ACC112 (cell line): ENCODE measurements at regions not wholly inside any gene's neighbourhood (a gene's known extent, or its start where the extent isn't known, plus 50 kb on each side); places are given as distances from the start of the nearest gene placed in this dataset.
"Not testable (repeated sequence)": the region's sequence is repeated elsewhere in the genome, so short reads cannot be mapped to it uniquely, and the experiment has no call there.

ENCODE experiments used
- H2AFZ ChIP-seq: fragments of 200-600 bp; sonication (generic); one replicate; pipeline ENCODE4 v1.6.0; 2017; ENCODE audit warnings: antibody characterized with exemption, low read length; ENCODE audit not compliant: unreplicated experiment
- H3K27ac ChIP-seq: fragments of 200-600 bp; sonication (generic); 2 replicates; pipeline ENCODE4 v1.5.1; 2014; ENCODE audit warnings: low read depth, mild to moderate bottlenecking, antibody characterized with exemption, low read length, moderate library complexity
- H3K27me3 ChIP-seq: fragments of 200-600 bp; sonication (generic); 2 replicates; pipeline ENCODE4 v1.6.1; 2014; ENCODE audit warnings: mild to moderate bottlenecking, antibody characterized with exemption, low read length, moderate library complexity, mixed read lengths; ENCODE audit not compliant: insufficient read depth
- H3K36me3 ChIP-seq: fragments of 200-600 bp; sonication (generic); 2 replicates; pipeline ENCODE4 v1.6.1; 2016; ENCODE audit warnings: mild to moderate bottlenecking, antibody characterized with exemption, low read length, moderate library complexity, mixed read lengths; ENCODE audit not compliant: insufficient read depth
- H3K4me1 ChIP-seq: fragments of 200-600 bp; sonication (generic); one replicate; pipeline ENCODE4 v1.6.1; 2016; ENCODE audit warnings: low read length, mixed read lengths; ENCODE audit not compliant: insufficient read depth, unreplicated experiment, control insufficient read depth
- H3K4me3 ChIP-seq: fragments of 200-600 bp; sonication (generic); 2 replicates; pipeline ENCODE4 v1.5.1; 2014; ENCODE audit warnings: mild to moderate bottlenecking, low read depth, low read length
- H3K79me2 ChIP-seq: fragments of 200-600 bp; sonication (generic); one replicate; pipeline ENCODE4 v1.6.0; 2016; ENCODE audit warnings: low read length; ENCODE audit not compliant: control insufficient read depth, unreplicated experiment, insufficient read depth

- no peaks in the 10 kb centered on the region for H3K27me3 ChIP-seq
- no peak overlapping the region for H2AFZ ChIP-seq
- no peaks in the 10 kb centered on the region for H3K36me3 ChIP-seq
- no peak overlapping the region for H3K4me3 ChIP-seq
- H3K27ac ChIP-seq = no peak overlapping the region
- H3K79me2 ChIP-seq = no peaks in the 10 kb centered on the region
- H3K4me1 ChIP-seq = no peaks in the 10 kb centered on the region
Observed at GRCh38 chr4:9703391-9703790, 78.0 kb upstream of the DRD5 start.

GRCh38 chr4:9704126-9704525 lies 77.3 kb upstream of the DRD5 start:
- not testable (repeated sequence) for H3K4me1 ChIP-seq

GRCh38 chr4:9704551-9705332 lies 76.7 kb upstream of the DRD5 start:
- no peak overlapping the region for H3K4me3 ChIP-seq
- no peaks in the 10 kb centered on the region for H3K27me3 ChIP-seq
- H3K79me2 ChIP-seq = no peaks in the 10 kb centered on the region
- no peak overlapping the region for H2AFZ ChIP-seq
- no peaks in the 10 kb centered on the region for H3K36me3 ChIP-seq
- no peak overlapping the region for H3K27ac ChIP-seq
- no peaks in the 10 kb centered on the region for H3K4me1 ChIP-seq

More at GRCh38 chr4:9704126-9704525, 77.3 kb upstream of the DRD5 start:
- H3K4me3 ChIP-seq, H3K79me2 ChIP-seq, H3K27me3 ChIP-seq, H3K27ac ChIP-seq, H2AFZ ChIP-seq, H3K36me3 ChIP-seq: not testable (repeated sequence)

- H3K27ac ChIP-seq, H3K4me1 ChIP-seq, H2AFZ ChIP-seq, H3K36me3 ChIP-seq, H3K79me2 ChIP-seq, H3K27me3 ChIP-seq, H3K4me3 ChIP-seq: not testable (repeated sequence)
Observed at GRCh38 chr4:9707281-9707680, 74.2 kb upstream of the DRD5 start.

GRCh38 chr4:9707936-9708335 lies 73.5 kb upstream of the DRD5 start:
- not testable (repeated sequence) for H3K4me1 ChIP-seq

GRCh38 chr4:9709724-9710123 lies 71.7 kb upstream of the DRD5 start:
- no peak overlapping the region for H3K27ac ChIP-seq
- H3K4me3 ChIP-seq = no peak overlapping the region
- H3K27me3 ChIP-seq = no peaks in the 10 kb centered on the region
- no peaks in the 10 kb centered on the region for H3K36me3 ChIP-seq
- no peaks in the 10 kb centered on the region for H3K79me2 ChIP-seq
- H3K4me1 ChIP-seq = no peaks in the 10 kb centered on the region
- H2AFZ ChIP-seq = no peak overlapping the region

More at GRCh38 chr4:9707936-9708335, 73.5 kb upstream of the DRD5 start:
- H2AFZ ChIP-seq, H3K79me2 ChIP-seq, H3K4me3 ChIP-seq, H3K27me3 ChIP-seq, H3K36me3 ChIP-seq, H3K27ac ChIP-seq: not testable (repeated sequence)

GRCh38 chr4:9715271-9715670 lies 66.2 kb upstream of the DRD5 start:
- H3K4me1 ChIP-seq, H3K27ac ChIP-seq: not testable (repeated sequence)

GRCh38 chr4:9716093-9716492 lies 65.3 kb upstream of the DRD5 start:
- H3K27me3 ChIP-seq = no peaks in the 10 kb centered on the region
- no peak overlapping the region for H3K4me3 ChIP-seq
- H3K27ac ChIP-seq = no peak overlapping the region
- H2AFZ ChIP-seq = no peak overlapping the region
- H3K4me1 ChIP-seq = no peaks in the 10 kb centered on the region
- no peaks in the 10 kb centered on the region for H3K36me3 ChIP-seq
- H3K79me2 ChIP-seq = no peaks in the 10 kb centered on the region

More at GRCh38 chr4:9715271-9715670, 66.2 kb upstream of the DRD5 start:
- not testable (repeated sequence) for H3K27me3 ChIP-seq, H3K79me2 ChIP-seq, H2AFZ ChIP-seq, H3K4me3 ChIP-seq, H3K36me3 ChIP-seq

- not testable (repeated sequence) for H3K36me3 ChIP-seq, H3K27me3 ChIP-seq, H3K4me3 ChIP-seq, H3K4me1 ChIP-seq, H3K27ac ChIP-seq, H3K79me2 ChIP-seq, H2AFZ ChIP-seq
Observed at GRCh38 chr4:9718246-9718939, 63.0 kb upstream of the DRD5 start.

GRCh38 chr4:9722131-9722530 lies 59.3 kb upstream of the DRD5 start:
- not testable (repeated sequence) for H3K36me3 ChIP-seq, H3K27me3 ChIP-seq, H3K4me3 ChIP-seq, H3K27ac ChIP-seq, H3K79me2 ChIP-seq, H2AFZ ChIP-seq, H3K4me1 ChIP-seq
